ENCODE measurements at regions not wholly inside any gene's neighbourhood (a gene's known extent, or its start where the extent isn't known, plus 50 kb on each side); places are given as distances from the start of the nearest gene placed in this dataset.
"Not testable (repeated sequence)": the region's sequence is repeated elsewhere in the genome, so short reads cannot be mapped to it uniquely, and the experiment has no call there.

DNA sequence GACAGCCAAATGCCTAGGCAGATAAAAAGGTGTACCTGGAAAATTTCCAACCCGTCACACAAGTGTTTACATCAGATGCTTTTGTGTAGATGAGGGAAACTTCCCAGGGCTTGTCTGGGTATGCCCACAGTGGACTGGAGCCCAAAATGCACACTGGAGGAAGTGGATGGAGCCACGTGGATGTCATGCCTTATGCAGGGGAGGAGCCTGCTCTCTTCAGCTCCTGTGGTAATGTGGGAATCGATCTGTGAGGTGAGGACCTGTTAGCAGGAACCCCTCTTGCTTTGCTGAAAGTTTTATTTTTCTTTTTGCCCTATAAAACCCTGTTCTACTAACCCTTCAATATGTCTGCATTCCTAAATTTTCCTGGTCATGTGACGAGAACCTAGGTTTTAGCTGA, 439.2 kb upstream of the CDH9 start:
- DNase-seq, result no peak

DNA sequence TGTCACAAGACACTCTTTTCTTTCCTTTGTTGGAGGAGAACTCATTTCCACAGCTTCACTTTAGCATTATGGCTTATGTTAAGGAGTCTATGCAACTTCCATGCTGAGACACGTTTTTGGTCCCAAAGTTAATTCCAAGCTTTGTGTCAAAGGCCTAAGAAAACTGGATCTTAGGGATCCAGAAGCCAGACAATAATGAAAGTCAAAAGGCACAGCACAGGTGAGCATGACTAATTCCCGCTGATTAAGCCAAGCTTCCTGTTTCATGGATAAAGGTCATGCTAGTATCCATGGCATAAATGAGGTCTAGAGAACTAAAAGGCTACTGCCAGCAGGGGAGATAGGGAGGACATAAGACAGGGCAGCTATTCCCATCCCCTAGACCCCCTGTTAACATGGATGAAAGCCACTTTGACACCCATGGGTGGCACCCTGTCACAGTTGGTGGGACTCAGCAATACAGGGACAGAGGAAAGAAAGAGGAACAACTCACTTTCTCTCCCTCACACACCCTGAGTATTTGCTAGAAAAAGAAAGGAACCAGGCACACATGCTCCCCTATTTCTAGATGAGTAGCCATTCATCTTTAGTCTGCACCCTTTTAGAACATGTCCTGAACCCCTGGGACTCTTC, 438.1 kb upstream of the CDH9 start:
- no peak for DNase-seq

DNA sequence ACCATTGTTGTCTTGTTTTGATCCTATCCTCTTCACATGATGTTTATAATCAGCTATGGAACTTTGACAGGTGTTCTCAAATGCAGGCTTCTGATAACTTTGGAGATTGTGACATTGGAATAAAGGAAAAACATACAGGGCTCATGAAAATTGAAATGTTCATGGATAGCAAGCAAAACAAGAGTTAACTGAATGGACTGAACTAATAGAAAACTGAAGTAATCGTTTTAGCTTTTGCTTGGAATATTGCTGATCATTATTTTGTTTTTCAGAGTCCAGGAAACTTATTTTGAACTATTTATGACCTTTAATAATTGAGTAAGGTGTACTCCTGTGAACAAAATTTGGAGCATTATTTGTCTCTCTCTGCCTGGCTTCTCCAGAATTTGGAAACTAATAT, 436.7 kb upstream of the CDH9 start:
- no peak for DNase-seq

GRCh38 chr5:27474395-27474794, 436.0 kb upstream of the CDH9 start:
- no peak for DNase-seq

DNA sequence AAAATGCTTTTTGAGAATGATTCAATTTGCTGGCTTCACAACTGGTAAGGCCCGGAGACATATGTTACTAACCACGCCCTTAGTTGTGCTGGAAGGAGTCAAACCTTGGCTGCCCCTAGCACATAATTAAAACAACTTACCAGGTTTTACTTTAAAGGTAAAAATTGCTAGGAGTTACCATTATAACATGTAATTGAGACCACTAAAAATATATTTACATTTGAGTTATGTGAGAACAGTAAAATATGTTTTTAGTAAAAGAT, 435.6 kb upstream of the CDH9 start:
- no peak for DNase-seq

DNA sequence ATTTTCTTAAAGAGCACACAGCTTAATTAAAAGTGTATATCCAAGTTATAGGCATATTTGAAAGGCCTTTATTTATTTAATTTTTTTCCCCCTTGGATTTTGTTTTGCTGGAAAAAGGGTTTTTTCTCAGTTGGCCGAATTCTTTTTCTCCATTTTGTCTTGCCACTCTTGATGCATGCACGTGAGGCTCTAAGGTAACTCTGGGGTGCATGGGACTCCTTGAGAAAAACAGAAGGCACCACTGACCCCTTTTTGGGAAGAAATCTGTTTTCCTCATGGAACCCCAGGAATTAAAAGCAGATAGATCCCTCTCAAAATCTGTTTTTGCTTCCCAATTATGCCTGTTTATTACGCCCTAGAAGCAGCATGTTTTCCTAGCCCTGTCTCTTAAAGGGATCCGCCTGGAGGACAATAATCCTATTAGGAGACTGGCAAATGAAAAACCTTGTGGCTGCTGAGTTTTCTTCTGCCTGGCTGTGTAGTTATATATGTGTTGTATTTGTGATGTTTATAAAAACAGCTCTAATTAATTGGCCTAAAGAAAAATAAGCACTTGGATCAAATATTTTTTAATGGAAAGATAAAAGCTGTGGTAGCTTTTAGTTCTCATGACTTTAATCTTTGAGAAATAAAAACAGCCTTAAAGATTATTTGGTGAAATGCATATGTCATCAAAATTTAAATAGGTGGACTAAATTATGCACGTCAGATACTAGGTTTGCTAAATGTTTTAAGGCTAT, 435.1 kb upstream of the CDH9 start:
- no peak for DNase-seq

DNA sequence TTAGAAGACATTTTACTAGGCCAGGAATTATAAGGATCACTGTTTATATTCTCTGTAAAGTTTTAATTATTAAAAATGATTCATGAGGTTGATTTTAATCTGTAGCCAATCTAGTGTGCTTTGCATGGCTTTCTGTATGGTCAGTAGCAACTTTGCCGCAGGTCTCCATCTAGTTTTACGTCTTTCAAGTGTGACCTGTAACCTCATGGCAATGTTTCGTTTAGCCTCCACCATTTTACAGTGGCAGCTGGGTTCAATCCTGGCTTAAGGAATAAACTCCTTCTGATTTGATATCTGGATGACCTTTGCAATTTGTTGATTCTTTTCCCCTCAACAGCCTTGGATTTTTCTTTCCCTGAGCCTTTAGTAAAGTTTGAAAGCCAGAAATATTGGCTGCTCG, 434.5 kb upstream of the CDH9 start:
- DNase-seq, result no peak

DNA sequence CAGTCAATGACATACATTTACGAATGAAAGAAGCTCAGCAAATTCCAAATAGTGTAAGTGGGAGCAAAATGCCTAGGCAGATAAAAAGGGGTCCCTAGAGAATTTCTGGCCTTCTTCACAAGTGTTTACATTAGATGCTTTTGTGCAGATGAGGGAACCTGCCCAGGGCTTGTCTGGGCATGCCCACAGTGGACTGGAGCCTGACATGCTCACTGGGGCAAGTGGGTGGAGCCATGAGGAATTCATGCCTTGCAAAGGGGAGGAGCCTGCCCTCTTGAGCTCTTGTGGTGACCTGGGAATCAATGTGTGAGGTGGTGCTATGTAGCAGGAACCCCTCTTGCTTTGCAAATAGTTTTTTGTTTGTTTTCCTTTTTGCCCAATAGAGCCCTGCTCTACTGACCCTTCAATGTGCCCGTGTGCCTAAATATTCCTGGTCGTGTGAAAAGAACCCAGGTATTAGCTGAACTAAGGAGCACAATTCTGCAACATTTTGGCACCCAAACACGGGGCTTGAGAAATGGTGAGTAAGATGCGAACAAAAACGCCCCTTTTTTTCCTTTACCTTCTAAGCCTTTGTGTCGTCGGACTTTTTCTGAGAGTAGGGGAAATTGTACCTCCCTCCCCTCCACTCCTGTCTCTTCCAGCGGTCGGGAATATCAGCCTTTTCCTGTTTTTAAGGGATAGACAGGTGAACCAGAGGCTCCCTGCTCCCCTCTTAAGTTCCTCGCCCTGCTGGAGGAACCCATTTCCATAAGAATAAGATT, 433.8 kb upstream of the CDH9 start:
- no peak for DNase-seq

GRCh38 chr5:27466959-27467358, 428.6 kb upstream of the CDH9 start:
- no peak for DNase-seq

GRCh38 chr5:27465140-27465539, 426.8 kb upstream of the CDH9 start:
- DNase-seq, result no peak

DNA sequence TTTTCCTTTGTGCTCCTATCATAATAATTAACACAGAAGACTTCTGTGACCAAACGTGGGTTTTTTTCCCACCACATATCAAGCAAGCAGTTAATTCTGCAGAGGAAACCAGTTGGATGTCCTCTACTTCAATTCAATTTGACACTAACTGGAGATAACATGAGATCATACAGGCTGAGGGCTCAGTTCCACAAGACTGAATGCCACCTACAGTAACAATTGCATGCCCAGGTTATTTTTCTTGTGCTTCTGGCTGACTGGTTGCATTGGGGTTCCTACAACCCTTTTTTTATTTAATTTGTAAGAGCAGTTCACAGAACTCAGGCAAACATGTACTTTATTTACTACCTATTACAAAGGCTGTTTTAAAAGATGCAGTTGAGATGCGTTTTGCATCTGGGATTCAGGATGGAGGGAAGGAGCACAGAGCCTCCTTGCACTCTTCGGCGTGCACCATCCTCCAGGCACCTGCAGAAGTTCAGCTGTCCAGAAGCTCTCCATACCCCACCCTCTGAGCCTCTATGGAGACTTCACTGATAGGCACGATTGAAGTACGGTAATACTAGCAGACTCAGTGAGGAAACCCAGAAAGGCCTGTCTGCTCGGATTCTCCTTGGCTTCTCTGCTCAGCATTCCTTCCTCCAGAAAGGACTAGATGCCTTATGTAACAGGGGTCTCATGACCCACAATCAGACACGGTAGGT, 425.2 kb upstream of the CDH9 start:
- DNase-seq, result no peak

DNA sequence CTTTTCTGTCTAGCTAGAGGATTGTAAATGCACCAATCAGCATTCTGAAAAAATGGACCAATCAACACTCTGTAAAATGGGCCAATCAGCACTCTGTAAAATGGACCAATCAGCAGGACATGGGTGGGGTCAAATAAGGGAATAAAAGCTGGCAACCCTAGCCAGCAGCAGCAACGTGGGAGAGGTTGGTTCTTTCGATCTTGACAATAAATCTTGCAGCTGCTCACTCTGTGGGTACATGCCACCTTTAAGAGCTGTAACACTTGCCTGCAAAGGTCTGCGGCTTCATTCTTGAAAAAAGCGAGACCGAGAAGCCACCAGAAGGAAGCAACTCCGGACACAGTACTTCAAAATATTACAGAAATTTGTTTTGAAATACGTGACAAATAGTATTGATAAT, 424.6 kb upstream of the CDH9 start:
- DNase-seq, result no peak

GRCh38 chr5:27458287-27458686, 419.9 kb upstream of the CDH9 start:
- no peak for DNase-seq

DNA sequence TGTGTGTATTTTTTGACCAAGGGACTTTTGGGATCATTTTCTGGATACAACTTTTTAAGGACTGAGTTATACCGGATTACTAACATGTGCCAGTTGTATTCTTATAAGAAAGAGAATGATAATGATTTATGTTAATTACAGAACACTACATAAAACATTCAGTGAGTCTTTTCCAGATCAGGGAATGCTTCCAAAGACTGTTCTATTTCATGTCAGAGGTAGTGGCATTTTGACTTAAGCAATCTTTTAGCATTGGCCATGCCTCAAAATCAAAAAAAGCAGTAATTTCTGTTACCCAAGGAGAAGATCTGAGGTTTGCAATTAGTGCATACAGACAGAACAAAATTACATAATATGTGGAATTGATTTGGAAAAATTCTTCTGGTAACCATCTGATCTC, 413.0 kb upstream of the CDH9 start:
- DNase-seq, result no peak

DNA sequence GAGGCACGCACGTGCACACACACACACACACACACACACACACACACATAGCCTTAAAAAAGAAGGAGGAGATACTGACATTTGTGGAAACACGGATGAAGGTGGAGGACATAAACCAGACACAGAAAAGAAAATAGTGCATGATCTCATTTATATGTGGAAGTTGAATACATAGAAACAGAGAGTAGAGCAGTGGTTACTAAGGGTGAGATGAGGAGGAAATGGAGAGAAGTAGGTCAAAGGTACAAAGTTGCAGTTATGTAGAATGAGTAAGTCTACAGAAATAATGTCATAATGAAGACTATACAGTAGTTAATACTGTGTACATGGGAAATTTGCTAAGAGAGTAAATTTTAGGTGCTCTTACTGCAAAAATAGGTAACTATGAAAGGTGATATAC, 412.2 kb upstream of the CDH9 start:
- no peak for DNase-seq

GRCh38 chr5:27439383-27439782, 401.0 kb upstream of the CDH9 start:
- not testable (repeated sequence) for DNase-seq

DNA sequence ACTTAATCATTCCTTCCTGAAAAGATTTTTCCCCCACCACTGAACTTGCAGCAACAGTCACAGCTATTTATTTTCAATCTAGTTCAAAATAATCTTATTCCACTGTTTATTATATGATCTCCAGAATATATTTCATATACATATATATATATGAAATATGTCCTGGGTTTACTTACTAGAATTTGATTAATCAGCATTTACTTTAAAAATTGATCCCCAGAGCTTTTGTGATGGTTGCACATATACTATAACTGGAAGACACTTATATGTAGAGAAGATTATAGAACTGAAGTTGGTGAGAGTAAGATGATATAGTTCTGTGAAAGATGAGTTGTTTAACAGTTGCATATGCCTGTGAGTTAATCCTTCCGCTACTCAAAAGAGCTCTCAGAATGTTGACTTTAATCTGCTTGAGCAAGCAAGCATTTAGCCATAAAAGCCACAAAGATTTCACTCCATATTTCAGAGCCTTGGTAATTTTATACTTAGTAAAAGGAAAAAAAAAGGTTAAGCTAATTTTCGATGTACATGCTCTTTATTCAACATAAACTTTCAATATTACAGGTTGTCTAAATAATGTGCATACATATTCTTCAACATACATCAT, 399.3 kb upstream of the CDH9 start:
- peak; percentile 84 for DNase-seq

- no peak for DNase-seq
These were observed 395.9 kb upstream of the CDH9 start for GRCh38 chr5:27434335-27434734.

DNA sequence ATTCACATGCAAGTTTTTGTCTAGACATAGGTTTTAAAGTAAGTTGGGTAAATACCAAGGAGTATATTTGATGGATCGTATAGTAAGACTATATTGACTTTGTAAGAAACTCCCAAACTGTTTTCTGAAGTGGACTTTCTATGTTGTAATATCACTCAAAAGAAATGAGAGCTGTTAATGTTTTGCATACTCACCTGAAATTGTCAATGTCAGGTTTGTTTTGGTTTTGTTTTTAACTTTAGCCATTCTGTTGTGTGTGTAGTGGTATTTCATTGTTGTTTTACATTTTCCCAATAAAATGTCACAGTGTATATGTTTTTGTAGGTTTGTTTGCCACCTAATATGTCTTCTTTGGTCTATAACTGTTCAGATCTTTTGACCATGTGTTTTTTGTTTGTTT, 375.7 kb upstream of the CDH9 start:
- no peak for DNase-seq

- no peak for DNase-seq
These were observed 374.0 kb upstream of the CDH9 start for GRCh38 chr5:27412384-27412783.

DNA sequence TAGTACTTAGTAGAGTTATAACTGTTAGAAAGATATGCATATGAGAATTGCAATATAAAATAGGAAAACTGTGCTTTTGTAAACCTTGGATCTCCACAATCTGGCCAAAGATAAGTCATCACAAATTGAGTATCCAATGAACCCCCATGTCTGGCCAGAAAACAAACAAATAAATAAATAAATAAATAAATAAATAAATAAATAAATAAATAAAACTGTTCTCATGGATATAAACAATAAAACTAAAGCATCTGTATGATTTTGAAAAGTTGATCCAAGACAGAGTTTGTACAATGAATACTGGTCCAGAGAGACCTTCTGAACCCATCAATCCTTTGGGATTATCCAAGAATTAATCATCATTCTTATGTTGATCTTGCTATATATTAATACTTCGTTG, 367.6 kb upstream of the CDH9 start:
- no peak for DNase-seq

GRCh38 chr5:27403243-27403882, 365.0 kb upstream of the CDH9 start:
- no peak for DNase-seq

- no peak for DNase-seq
These were observed 364.4 kb upstream of the CDH9 start for GRCh38 chr5:27402828-27403227.
